Liver (tissue), 3 donors: ENCODE measurements at regions not wholly inside any gene's neighbourhood (a gene's known extent, or its start where the extent isn't known, plus 50 kb on each side); places are given as distances from the start of the nearest gene placed in this dataset.

Experiments used
- ATF3 ChIP-seq: IDR thresholded peaks from 2 replicates; pipeline ENCODE4 v1.6.1; 2016; ENCODE audit warnings: antibody characterized with exemption
- CTCF ChIP-seq: fragments of 150-350 bp; IDR thresholded peaks from 2 replicates; pipeline ENCODE4 v1.5.1; 2017; ENCODE audit warnings: improper control_type of control experiment, low read depth, low read length; ENCODE audit not compliant: missing input control
- FOXA1 ChIP-seq: IDR thresholded peaks from 2 replicates; pipeline ENCODE4 v1.6.1; 2016; ENCODE audit warnings: antibody characterized with exemption
- GABPA ChIP-seq, 2 donors: IDR thresholded peaks in 1 of 2; conservative IDR thresholded peaks in 1 of 2; 2 replicates each; pipeline ENCODE4 v1.6.1; 2016; ENCODE audit warnings: antibody characterized with exemption in 2 of 2, mild to moderate bottlenecking in 1 of 2, moderate library complexity in 1 of 2
- HNF4A ChIP-seq, 2 donors: conservative IDR thresholded peaks; 2 replicates each; pipeline ENCODE4 v1.6.1; 2016; ENCODE audit warnings: antibody characterized with exemption in 2 of 2, mild to moderate bottlenecking in 2 of 2
- JUND ChIP-seq, 2 donors: IDR thresholded peaks; 2 replicates each; pipeline ENCODE4 v1.6.1; 2016; ENCODE audit warnings: antibody characterized with exemption in 2 of 2
- REST ChIP-seq: IDR thresholded peaks from 2 replicates; pipeline ENCODE4 v1.6.1; 2016; ENCODE audit warnings: antibody characterized with exemption, mild to moderate bottlenecking
- RXRA ChIP-seq, 2 donors: IDR thresholded peaks; 2 replicates each; pipeline ENCODE4 v1.6.1; 2017 to 2018; ENCODE audit warnings: antibody characterized with exemption in 2 of 2, mild to moderate bottlenecking in 1 of 2
- SP1 ChIP-seq: IDR thresholded peaks from 2 replicates; pipeline ENCODE4 v1.6.1; 2018; ENCODE audit warnings: antibody characterized with exemption, mild to moderate bottlenecking
- TAF1 ChIP-seq: conservative IDR thresholded peaks from 2 replicates; pipeline ENCODE4 v1.6.1; 2016; ENCODE audit warnings: antibody characterized with exemption, mild to moderate bottlenecking
- YY1 ChIP-seq: IDR thresholded peaks from 2 replicates; pipeline ENCODE4 v1.6.1; 2016; ENCODE audit warnings: antibody characterized with exemption, mild to moderate bottlenecking
- ZBTB33 ChIP-seq: IDR thresholded peaks from 2 replicates; pipeline ENCODE4 v1.6.1; 2016; ENCODE audit warnings: antibody characterized with exemption
- donor health status: healthy.
- donor health status: healthy.

- TF ChIP-seq SP1 = no peak
- TF ChIP-seq REST = no peak
- TF ChIP-seq TAF1 = no peak
- no peak for TF ChIP-seq CTCF
- TF ChIP-seq RXRA (IDR thresholded peaks at IDR 0.05) = no peak
- no peak for TF ChIP-seq YY1
- no peak for TF ChIP-seq GABPA (IDR thresholded peaks at IDR 0.05 in 1 of 2, conservative IDR thresholded peaks at IDR 0.05 in 1 of 2)
- no peak for TF ChIP-seq ATF3
- TF ChIP-seq JUND (IDR thresholded peaks at IDR 0.05) = no peak
- no peak for TF ChIP-seq HNF4A (conservative IDR thresholded peaks at IDR 0.05)
- no peak for TF ChIP-seq FOXA1
- no peak for TF ChIP-seq ZBTB33
Observed at GRCh38 chr14:98799891-98800290, 472.1 kb downstream of the BCL11B start.
